ENCODE measurements at regions not wholly inside any gene's neighbourhood (a gene's known extent, or its start where the extent isn't known, plus 50 kb on each side); places are given as distances from the start of the nearest gene placed in this dataset.

DNA sequence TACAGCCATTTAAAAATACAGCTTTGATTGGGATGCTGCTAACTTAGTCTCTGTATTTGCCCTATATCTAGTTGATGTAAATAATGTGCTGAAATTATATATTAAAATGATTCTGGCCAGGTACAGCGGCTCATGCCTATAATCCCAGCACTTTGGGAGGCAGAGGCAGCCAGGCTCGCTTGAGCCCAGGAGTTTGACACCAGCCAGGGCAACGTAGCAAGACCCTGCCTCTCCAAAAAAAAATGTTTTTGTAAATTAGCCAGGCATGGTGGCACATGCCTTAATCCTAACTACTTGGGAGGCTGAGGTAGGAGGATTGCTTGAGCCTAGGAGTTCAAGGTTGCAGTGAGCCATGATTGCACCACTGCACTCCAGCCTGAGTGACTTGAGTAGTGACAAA, 143.8 kb upstream of the CELF2 start:
- no peak for TF ChIP-seq CTCF (IDR thresholded peaks at IDR 0.05)
- ATAC-seq (no peak), DNase-seq (no peak)
- intact Hi-C loops (cut with DNase I, micrococcal nuclease): no loop called here
- H3K9me3 ChIP-seq: no peaks in the 10 kb centered on the region
- H3K4me1 ChIP-seq (ENCODE audit: low read depth): peaks cover 7% of the 10 kb centered on the region
- H3K4me3 ChIP-seq: no peak overlapping the region
- no peaks in the 10 kb centered on the region for H3K36me3 ChIP-seq (ENCODE audit: low read depth)

DNA sequence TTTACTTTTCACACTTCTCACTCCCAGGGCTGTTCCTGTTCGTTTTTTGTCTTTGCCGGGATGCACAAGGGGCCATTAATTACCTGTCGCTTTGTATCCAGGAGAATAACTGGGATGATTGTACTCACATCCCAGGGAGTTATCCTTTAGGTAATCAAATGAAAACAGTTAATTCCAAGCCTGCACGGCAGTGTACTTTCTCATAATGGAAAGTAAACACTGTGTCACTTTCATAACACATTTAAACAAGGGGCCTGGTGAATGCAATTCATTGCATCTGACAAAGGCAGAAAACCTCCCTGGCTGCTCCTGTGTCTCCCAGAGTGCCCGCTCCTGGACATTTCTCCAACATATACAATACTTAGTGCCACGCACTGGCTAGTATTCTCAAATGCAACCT, 138.7 kb upstream of the CELF2 start:
- Histone ChIP-seq H3K36me3 (ENCODE audit: low read depth) (no peaks in the 10 kb centered on the region), H3K4me3 (no peak overlapping the region), H3K4me1 (ENCODE audit: low read depth) (no peaks in the 10 kb centered on the region), H3K9me3 (no peaks in the 10 kb centered on the region)
- intact Hi-C loops (cut with DNase I, micrococcal nuclease): no loop called here
- DNase-seq: no peak
- no peak for TF ChIP-seq CTCF (IDR thresholded peaks at IDR 0.05)
- ATAC-seq: no peak

- Histone ChIP-seq H3K36me3 (ENCODE audit: low read depth) (no peaks in the 10 kb centered on the region), H3K4me3 (no peak overlapping the region), H3K9me3 (peaks cover 3% of the 10 kb centered on the region), H3K4me1 (ENCODE audit: low read depth) (no peaks in the 10 kb centered on the region)
- ATAC-seq (no peak), DNase-seq (no peak)
- intact Hi-C loops (cut with DNase I, micrococcal nuclease): no loop called here
- no peak for TF ChIP-seq CTCF (IDR thresholded peaks at IDR 0.05)
Observed at GRCh38 chr10:10881117-10881813, 136.4 kb upstream of the CELF2 start.

GRCh38 chr10:10883737-10884136, 133.9 kb upstream of the CELF2 start:
- DNase-seq: no peak
- no peak overlapping the region for H3K4me3 ChIP-seq
- intact Hi-C loops (cut with DNase I, micrococcal nuclease): no loop called here
- no peak for TF ChIP-seq CTCF (IDR thresholded peaks at IDR 0.05)
- H3K4me1 ChIP-seq (ENCODE audit: low read depth): no peaks in the 10 kb centered on the region
- H3K36me3 ChIP-seq (ENCODE audit: low read depth): no peaks in the 10 kb centered on the region
- no peak for ATAC-seq
- H3K9me3 ChIP-seq: peaks cover 3% of the 10 kb centered on the region

DNA sequence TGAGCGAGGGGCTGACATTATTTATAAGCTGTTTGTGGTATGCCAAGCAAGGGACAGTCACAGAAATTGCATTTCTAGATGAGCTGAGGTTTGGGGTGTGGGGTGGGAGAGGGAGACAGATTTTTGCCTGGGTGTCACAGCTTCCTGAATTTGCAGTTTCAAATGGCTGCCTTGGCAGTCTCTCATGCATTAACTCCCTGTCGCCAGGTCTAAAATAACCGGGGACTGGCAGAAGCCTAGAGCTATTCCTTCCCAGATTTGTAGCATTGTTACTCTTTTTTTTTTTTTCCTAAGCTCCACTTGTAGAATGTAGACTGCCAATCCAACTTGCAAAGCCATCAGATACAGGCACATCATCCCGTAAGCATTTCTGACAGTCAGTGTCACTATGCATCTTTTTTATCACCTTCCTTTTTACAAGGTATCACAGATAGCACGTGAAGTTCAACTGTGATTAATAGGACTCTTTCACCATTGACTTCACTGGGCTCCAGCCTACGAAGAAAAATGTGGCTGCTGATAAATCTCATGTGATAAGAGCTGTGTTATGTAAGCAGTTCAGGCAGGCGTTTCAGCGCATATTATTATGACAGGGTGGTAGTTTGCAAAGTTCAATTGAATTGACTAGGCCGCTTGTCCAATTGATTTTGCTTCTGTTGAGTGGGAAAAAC, 130.7 kb upstream of the CELF2 start:
- intact Hi-C loops (cut with DNase I, micrococcal nuclease): no loop called here
- Histone ChIP-seq H3K9me3 (peaks cover 3% of the 10 kb centered on the region), H3K4me1 (ENCODE audit: low read depth) (no peaks in the 10 kb centered on the region), H3K4me3 (no peak overlapping the region), H3K36me3 (ENCODE audit: low read depth) (no peaks in the 10 kb centered on the region)
- no peak for ATAC-seq
- no peak for TF ChIP-seq CTCF (IDR thresholded peaks at IDR 0.05)
- no peak for DNase-seq

Data from mucosa of descending colon (tissue), 3 donors.